ENCODE measurements at regions not wholly inside any gene's neighbourhood (a gene's known extent, or its start where the extent isn't known, plus 50 kb on each side); places are given as distances from the start of the nearest gene placed in this dataset.
"Not testable (repeated sequence)": the region's sequence is repeated elsewhere in the genome, so short reads cannot be mapped to it uniquely, and the experiment has no call there.

DNA sequence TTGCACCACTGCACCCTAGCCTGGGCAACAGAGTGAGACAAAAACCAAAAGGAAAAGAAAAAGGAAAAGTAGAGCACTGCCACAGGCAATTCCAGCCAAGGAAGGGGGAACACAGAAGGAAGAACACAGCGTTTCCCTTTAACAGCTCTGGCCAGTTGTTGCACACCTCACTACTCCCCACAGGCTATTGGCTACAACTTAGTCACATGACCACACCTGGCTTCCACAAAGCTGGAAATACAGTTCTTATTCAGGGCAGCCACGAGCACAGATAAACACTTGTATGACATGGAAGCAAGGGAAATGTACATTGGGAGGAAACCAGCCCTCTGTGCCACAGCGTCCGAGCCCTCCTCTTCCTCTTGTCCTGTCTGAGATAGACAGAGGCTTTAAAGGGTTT, 249.0 kb upstream of the JARID2 start:
- no peak for DNase-seq (ENCODE audit: low read depth)

DNA sequence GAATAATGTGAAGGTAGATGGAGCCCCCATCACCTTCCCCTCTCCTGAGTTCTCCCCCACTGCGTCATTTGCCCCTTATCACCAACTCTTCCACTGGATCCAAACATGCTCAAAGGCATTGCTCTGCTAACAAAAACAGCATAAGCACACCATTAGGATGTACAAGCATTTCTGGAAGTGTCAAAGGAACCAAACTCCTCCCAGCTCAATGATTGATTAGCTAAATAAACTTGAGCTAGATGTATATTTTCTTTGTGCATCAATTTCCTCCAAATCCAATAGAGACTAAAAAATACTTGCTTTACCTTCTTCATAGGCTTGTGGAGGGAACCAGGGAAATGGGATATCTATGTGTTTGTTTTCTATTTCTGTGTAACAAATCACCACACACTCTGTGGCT, 248.4 kb upstream of the JARID2 start:
- no peak for DNase-seq (ENCODE audit: low read depth)

DNA sequence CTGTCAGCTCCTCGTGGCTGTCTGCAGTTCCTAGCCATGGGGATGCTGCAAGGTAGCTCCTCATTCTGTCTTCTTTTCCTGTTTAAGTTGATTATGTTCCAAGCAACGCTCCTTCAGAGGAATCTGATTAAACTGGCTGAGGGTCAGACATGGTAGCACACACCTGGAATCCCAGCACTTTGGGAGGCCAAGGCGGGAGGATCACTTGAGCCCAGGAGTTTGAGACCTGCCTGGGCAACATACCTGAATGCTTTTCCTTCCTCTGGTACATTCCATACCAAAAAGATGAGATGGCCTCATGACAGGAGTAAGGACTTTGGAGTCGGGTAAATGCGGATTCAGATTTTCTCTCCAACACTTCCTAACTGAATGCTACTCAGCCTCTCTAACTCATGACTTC, 246.8 kb upstream of the JARID2 start:
- no peak for DNase-seq (ENCODE audit: low read depth)

DNA sequence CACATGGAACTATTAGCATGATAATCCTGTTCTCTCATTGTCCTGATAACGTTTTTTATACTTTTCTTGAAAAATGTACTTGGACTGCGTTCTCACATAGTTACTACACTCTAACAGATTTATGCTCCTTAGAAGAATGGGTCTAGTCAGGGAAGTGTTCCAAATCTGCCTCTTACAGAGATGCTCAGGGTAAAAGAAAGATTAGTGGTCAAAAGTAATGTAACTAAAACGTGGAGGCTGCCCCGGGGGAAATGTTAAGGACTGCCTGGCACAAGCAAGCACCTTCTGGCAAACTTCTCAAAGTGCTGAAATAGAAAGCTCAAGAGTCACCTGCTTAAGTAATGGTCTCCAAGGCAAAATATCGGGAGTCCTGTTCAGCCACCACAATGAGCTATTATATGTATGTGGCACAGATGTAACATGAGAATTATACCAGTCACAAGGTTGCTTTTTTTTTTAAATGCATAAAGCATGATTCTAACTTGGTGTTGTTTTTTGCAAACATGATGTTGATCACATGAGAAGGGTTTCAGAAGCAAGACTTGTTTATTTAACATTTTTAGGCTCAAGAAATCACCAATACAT, 244.5 kb upstream of the JARID2 start:
- DNase-seq (ENCODE audit: low read depth) = no peak

DNA sequence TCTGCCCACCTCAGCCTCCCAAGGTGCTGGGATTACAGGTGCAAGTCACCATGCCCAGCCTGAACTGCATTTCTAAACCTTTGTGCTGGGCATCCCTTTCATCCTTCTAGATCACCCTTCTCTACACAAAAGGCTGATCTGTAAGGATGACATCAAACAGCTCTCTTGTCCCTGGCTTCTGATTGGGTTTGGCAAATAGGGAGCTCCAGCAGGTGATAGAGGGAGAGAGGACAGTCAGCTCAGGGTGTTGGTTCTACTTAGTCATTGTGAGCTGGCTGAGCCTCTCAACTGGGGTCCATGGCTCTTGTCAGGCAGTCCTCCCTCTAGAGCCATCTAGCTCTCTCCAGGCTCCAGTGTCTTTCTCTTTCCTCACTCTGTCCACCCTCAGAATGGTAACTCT, 237.6 kb upstream of the JARID2 start:
- no peak for DNase-seq (ENCODE audit: low read depth)

DNA sequence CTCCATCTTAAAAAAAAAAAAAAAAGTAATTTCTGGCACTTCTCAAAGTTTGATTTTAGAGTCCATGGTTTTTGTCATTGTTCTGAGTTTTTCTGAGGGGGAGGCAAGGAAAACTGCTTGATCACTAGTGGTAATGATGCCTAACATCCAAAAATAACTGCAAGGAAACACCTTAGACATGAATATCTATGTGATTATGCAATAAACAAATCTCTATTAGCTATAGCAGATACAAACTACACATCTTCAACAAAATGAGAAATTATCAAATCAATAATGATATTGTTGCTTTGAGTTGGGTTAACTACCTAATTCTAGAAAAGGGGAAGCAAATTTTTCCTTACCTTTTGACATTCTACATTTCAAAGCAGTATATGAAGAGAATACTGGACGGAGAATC, 230.9 kb upstream of the JARID2 start:
- DNase-seq (ENCODE audit: low read depth) = no peak

DNA sequence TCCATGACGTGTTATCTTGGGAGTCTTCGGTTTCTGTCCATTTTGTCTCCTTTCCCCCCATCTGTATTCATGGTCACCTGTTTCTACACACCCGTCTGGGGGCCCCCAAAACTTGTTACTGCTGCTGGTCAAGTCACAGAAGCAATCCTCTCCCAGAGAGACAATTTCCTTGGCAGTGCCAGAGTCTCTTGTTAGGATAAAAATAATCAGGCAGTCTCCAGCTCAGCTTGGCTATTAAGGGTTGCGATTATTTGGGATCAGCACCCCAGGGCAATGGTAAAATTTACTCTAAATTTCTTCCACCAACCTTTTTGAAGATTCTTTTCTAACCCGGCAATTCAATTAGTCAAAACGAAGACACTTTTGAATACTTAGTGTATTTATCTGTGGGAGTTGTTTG, 229.1 kb upstream of the JARID2 start:
- DNase-seq (ENCODE audit: low read depth) = no peak

DNA sequence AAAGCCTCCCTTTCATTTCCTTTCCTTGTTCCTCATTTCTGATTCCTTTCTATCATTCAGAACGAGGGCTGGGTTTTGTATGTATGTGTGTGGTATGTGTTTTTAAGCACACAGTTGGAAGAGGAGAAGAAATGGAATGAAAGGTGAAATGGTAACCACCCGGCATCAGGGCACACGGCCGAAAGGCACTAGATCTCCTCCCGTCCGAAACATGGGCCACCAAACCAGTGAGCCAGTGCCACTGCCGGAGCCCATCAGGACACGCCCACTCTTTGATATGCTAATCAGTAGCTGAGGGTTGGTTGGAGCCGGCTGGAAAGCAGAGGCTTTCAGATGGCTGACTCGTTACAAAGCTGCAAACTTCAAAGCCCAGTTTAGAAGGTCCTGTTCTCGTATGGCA, 228.6 kb upstream of the JARID2 start:
- peak; percentile 25 for DNase-seq (ENCODE audit: low read depth)

DNA sequence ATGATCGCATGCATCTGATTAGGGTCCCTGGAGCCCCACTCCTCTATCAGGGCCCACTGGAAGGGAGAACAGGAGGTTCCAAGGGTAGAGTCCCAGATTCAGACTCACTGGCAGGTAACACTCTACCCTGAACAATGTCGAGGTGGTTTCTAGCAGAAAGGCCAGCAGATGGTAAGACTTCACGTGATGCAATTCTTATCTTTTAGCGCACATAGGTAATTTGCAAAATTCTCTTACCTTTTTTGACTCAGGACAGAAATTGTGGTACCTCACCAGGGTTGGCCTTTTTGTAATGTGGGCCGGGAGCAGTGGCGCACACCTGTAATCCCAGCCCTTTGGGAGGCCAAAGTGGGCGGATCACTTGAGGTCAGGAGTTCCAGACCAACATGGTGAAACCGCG, 228.1 kb upstream of the JARID2 start:
- DNase-seq (ENCODE audit: low read depth) = no peak

DNA sequence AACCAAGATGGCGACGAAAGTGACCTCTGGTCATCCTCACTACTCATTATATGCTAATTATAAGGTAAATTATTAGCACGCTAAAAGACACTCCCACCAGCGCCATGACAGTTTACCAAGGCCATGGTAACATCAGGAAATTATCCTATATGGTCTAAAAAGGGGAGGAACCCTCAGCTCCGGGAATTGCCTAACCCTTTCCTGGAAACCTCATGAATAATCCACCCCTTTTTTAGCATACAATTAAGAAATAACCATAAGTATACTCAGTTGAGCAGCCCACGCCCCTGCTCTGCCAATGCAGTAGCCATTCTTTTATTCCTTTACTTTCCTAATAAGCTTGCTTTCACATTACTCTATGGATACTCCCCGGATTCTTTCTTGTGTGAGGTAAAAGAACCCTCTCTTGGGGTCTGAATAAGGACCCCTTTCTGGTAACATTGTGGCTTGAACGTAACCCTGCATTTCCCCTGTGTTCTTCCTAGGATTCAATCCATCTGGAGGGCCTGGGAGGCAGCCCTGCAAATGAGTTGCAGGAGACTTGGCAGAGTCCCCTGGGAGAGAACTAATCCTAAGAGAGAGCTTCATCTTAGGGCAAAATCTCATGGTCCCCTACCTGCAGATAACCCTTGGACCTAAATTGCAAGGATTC, 225.6 kb upstream of the JARID2 start:
- DNase-seq (ENCODE audit: low read depth) = no peak

DNA sequence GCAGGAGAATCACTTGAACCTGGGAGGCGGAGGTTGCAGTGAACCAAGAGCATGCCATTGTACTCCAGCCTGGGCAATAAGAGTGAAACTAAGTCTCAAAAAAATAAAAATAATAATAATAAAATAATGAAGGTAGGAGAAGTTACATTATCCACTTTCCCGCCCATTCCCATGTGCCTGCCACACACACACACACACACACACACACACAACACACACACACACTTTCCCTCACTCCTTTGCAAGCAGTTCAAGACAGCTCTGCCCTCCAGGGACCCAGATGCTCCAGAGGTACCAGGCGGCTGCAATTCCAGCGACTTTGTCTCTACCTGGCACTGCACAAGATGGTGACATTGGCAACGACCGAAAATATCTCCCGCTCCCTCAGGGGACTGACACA, 224.8 kb upstream of the JARID2 start:
- no peak for DNase-seq (ENCODE audit: low read depth)

DNA sequence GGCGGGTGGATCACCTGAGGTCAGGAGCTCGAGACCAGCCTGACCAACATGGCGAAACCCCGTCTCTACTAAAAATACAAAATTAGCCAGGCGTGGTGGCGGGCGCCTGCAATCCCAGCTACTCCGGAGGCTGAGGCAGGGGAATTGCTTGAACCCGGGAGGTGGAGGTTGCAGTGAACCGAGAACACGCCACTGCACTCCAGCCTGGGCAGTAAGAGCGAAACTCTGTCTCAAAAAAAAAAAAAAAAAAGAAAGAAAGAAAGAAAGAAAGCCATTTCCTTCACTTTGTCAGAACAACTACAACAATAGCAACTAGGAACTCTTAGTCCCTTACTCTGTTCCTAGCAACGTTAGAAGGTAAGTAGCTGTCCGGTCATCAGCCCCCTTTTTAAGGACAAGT, 222.9 kb upstream of the JARID2 start:
- DNase-seq (ENCODE audit: low read depth) = not testable (repeated sequence)

DNA sequence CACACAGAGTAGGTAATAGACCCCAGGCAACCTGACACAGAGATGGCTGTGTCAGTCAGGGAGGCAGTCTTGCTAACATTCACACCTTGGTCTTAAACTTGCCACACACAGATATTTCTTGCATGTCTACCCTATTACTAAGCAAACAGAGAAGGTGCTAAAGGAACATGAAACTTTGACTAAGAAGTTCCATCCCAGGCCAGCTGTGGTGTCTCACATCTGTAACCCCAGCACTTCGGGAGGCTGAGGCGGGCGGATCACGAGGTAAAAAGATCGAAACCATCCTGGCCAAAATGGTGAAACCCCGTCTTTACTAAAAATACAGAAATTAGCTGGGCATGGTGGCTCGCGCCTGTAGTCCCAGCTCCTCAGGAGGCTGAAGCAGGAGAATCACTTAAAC, 222.4 kb upstream of the JARID2 start:
- no peak for DNase-seq (ENCODE audit: low read depth)

DNA sequence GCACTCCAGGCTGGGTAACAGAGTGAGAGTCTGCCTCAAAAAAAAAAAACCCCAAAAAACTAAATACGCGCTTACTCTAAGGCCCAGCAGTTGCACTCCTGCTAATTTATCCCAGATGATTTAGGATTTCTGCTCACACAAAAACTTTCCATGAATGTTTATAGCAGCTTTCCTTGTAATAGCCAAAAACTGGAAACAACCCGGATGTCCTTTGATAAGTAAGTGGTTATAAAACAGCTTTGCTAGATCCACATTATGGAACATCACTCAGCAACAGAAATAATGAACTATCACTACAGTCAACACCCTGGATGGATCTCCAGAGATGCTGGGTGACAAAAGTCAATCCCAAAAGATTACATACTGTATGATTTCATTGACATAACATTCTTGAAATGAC, 220.4 kb upstream of the JARID2 start:
- no peak for DNase-seq (ENCODE audit: low read depth)

DNA sequence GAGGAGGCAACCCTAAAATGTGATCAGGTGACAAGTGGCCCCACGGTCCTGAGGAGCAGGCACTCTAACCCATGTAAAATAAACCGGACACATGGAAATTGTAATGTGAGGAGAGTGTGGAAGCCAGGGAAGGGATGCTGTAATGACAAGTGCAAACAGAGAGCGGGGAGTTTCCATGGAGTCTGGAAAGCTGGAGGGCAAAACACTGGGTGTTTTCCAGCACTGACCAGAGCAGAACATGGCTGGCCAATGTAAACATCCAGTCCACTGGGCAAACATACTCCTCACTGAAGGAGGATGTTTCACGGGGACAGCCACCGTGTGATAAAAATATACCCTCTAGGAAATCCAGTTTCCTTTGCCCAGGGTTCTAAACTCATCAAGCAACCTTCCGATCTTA, 219.0 kb upstream of the JARID2 start:
- DNase-seq (ENCODE audit: low read depth) = peak; percentile 72

DNA sequence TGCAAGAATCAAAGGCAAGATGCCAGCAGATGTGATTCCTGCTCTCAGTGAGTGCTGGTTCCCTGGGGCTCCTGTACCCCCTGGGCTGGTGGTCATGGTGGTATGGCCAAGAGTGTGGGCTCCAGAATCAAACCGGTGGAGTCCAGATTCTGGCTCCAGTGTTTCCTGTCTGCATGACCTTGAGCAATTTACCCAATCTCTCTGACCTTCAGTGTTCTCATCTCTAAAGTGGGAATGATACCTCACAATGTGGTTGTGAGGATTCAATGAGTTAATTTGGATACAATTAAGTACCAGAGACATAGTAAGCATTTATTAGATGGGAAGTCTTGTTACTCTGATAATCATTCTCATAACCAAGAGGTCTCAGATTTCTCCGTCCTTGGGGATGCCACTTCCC, 218.4 kb upstream of the JARID2 start:
- DNase-seq (ENCODE audit: low read depth) = peak; percentile 6

DNA sequence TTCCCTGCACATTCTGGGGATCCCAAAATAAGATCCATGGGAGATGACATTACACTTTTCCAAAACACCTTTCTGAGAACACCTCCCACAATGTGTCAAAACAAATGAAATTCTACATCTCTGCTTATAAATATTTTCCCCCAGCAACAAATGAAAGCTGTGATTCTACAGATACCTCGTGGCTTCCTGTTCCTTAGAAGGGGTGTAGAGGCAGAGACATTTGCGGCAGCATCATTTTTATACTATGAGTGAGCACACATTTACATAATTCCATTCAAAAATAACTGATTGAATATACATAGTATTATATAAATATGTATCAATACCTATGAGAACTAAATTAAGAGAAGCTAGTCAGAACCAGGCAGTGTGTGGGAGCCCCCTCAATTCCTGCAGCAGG, 213.9 kb upstream of the JARID2 start:
- no peak for DNase-seq (ENCODE audit: low read depth)

DNA sequence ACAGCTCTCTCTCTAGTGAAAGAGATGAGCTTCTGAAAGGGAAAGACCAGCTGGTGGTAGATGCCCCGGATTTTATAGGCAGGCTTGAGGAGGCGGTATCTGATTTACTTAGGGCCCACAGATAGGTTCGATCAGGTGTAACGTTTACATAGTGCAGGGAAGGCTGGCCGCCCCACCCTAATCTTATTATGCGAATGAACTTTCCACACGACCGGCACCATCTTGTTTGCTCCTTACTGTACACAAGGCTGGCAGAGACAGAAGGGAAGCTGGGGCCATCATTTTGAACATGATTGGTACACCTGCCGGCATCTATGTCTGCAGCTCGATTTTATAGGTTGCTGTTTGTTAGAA, 212.0 kb upstream of the JARID2 start:
- no peak for DNase-seq (ENCODE audit: low read depth)

DNA sequence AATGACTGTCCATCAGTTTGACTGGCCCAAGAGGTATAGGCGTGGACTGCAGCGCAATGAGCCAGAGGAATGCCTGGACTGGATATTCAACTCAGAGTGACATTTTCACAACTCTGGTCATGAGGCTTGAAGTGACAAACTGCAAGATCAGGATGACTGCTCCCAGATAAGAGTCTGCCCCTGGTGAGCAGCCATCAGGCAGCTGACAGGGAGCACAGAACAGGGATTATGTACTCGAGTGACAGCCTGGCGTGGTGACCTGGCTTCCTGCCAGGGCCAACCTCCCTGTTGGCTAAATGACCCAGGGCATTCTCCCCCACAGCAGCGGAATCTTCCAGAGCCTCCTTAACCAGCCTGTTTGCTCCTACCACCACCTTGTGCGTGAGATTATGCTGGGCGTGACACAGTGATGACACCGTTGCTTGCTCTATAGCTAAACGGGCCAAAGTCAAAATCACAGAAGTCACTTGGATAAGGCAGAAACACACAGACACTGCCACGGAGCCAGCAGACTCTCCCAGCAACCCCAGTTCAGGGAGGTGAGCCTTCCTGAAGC, 209.1 kb upstream of the JARID2 start:
- DNase-seq (ENCODE audit: low read depth) = peak; percentile 7

DNA sequence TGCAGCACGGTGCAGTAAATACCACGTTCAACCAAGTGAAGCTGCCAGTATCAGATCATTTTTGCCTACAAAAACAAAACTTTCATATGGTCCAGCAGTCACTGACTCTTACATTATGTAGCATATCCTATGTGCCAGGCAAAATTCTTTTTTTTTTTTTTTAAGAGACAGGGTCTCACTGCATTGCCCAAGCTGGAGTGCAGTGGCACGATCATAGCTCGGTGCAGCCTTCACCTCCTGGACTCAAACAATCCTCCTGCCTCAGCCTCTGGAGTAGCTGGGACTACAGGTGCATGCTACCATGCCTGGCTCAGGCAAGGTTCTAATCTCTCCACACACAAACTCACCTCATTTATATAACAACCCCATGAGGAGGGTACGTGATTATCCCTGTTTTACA, 208.6 kb upstream of the JARID2 start:
- DNase-seq (ENCODE audit: low read depth) = no peak

DNA sequence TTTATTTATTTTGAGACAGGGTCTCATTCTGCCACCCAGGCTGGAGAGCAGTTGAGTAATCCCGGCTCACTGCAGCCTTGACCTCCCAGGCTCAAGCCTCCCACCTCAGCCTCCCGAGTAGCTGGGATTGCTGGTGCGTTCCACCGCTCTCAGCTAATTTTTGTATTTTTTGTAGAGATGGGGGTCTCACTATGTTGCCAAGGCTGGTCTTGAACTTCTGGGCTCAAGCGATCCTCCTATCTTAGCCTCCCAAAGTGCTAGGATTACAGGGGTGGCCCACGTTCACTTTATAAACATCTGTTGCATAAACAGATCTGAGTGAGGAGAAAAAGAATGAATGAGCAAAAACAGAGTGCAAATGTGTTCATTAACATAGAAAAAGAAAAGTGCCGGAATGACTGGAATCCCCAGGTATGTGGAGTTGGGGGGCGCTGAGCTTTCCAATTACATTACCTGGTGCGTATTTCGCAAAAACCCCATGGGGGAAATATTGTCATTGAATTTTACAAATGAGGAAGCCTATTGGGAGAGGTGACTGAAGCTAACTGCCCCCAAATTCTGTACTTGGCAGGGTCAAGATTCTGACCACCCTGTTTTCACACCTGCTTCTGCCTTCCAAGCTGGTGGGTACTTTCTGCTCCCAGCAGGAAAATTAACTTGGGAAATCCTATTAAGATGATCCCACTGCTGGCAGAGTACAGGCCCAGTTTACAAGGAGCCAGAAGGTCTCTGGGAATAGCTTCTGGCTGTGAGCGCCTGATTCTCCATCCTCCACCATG, 207.7 kb upstream of the JARID2 start:
- DNase-seq (ENCODE audit: low read depth) = no peak

DNA sequence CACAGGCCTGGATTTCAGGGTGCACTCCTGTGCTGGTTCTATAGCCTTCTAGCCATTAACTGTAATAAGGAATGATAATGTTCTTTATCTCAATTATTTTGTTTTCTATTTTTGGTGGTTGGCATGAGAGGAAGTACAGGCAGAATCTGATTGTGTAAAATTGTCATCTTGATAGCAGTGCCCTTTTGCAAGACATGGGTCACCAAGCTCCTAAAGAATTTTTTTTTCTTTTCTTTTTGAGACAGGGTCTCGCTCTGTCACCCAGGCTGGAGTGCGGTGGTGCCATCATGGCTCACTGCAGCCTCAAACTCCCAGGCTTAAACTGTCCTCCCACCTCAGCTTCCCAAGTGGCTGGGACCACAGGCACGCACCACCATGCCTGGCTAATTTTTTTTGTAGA, 206.7 kb upstream of the JARID2 start:
- DNase-seq (ENCODE audit: low read depth) = no peak

DNA sequence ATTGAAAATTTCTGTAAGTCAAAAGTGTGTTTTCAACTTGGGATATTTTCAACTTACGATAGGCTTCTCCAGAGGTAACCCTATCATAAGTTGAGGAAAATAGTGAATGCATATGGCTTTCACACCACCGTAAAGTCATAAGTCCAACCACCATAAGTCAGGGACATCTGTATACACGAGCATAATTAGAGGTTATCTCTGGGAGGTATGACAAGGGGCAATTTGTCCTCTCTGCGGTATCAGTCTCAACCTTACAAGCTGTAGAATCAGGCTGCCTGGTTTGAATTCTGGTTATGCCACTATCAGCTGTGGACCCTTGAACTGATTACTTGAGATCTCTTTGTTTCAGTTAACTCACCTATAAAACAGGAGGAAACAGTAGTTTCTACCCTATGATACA, 202.9 kb upstream of the JARID2 start:
- no peak for DNase-seq (ENCODE audit: low read depth)

All from Daoy (cell line).